Gastroesophageal sphincter (tissue), 4 donors: ENCODE measurements at regions not wholly inside any gene's neighbourhood (a gene's known extent, or its start where the extent isn't known, plus 50 kb on each side); places are given as distances from the start of the nearest gene placed in this dataset.

ENCODE experiments used
- ATAC-seq: fragments of 150-250 bp; one replicate; pipeline ENCODE4 v1.9.1; 2016; ENCODE audit warnings: mild to moderate bottlenecking, moderate library complexity
- H3K27ac ChIP-seq, 4 donors: fragments of 200-600 bp; sonication (generic) in 3 of 4; 1 replicate in 3 of 4; 2 replicates in 1 of 4; pipeline ENCODE4 v1.5.1; 2016 to 2019
- H3K27me3 ChIP-seq: fragments of 200-600 bp; sonication (generic); one replicate; pipeline ENCODE4 v1.5.1; 2019
- H3K36me3 ChIP-seq, 2 donors: fragments of 200-600 bp; sonication (generic); one replicate each; pipeline ENCODE4 v1.5.1; 2019; ENCODE audit warnings: control low read depth in 1 of 2
- H3K4me1 ChIP-seq, 3 donors: fragments of 200-600 bp; sonication (generic); 1 replicate in 2 of 3; 2 replicates in 1 of 3; pipeline ENCODE4 v1.5.1; 2016 to 2019; ENCODE audit warnings: control low read depth in 2 of 3
- H3K4me3 ChIP-seq, 2 donors: fragments of 200-600 bp; sonication (generic); one replicate each; pipeline ENCODE4 v1.5.1; 2019; ENCODE audit warnings: mild to moderate bottlenecking in 1 of 2, moderate library complexity in 1 of 2
- H3K9me3 ChIP-seq, 3 donors: fragments of 200-600 bp; sonication (generic); one replicate each; pipeline ENCODE4 v1.5.1; 2017 to 2019; ENCODE audit warnings: control low read depth in 2 of 3
- EP300 ChIP-seq: sonication (generic); formaldehyde crosslinking; IDR thresholded peaks from one replicate; pipeline ENCODE4 v1.6.1; 2017; ENCODE audit warnings: antibody characterized with exemption, mild to moderate bottlenecking
- POLR2A ChIP-seq, 2 donors: fragments of 450-650 bp; IDR thresholded peaks; one replicate each; pipeline ENCODE4 v1.6.1; 2017; ENCODE audit warnings: antibody characterized with exemption in 2 of 2, mild to moderate bottlenecking in 2 of 2, moderate library complexity in 1 of 2
- POLR2AphosphoS5 ChIP-seq: sonication (generic); formaldehyde crosslinking; IDR thresholded peaks from one replicate; pipeline ENCODE4 v1.6.1; 2017; ENCODE audit warnings: antibody characterized with exemption
- WGBS, 2 donors: methylation state at CpG; one replicate each; pipeline ENCODE4 v1.1.5; 2018; ENCODE audit warnings: low coverage in 1 of 2; 5-methylcytosine and 5-hydroxymethylcytosine counted together
- TF ChIP-seq, protein P1 (sequence below), 4 experiments: fragments of 200-600 bp in 2 of 4; fragments of 450-650 bp in 2 of 4; sonication (generic) in 1 of 4; IDR thresholded peaks; one replicate each; pipeline ENCODE4 v1.5.1; 2017 to 2019; ENCODE audit warnings: antibody characterized with exemption in 4 of 4, mild to moderate bottlenecking in 2 of 4, moderate library complexity in 2 of 4

DNA sequence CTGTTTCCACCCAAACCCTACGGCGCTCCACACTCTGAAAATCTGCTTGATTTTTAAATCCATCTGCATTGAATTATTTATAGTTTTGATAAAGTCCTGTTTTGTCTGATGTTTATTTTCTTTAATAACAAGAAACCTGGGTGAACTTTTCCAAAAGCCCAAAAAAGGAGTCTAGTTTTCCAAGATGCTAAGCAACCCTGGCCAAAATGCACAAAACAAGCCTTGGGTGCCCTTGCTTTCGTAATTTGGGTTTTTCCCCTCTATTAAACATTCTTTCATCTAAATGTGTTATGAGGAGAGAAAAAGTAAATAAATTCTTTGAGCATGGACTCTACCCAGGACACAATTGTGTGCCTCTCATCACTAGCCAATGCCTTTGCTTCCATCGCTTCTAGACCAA, 468.9 kb downstream of the MCTP2 start:
- no peak overlapping the region for H3K27ac ChIP-seq
- WGBS, 2 donors, result 59 to 62% methylated on average over 4 of the region's 4 CpGs
- H3K4me3 ChIP-seq, result no peak overlapping the region
- H3K27me3 ChIP-seq, result no peaks in the 10 kb centered on the region
- no peak for ATAC-seq
- H3K4me1 ChIP-seq, result peaks cover 0 to 9% (median 0%) of the 10 kb centered on the region in 3 donors
- TF ChIP-seq EP300 (no peak), POLR2AphosphoS5 (no peak), POLR2A (IDR thresholded peaks at IDR 0.05) (no peak)
- TF ChIP-seq, protein P1, sequence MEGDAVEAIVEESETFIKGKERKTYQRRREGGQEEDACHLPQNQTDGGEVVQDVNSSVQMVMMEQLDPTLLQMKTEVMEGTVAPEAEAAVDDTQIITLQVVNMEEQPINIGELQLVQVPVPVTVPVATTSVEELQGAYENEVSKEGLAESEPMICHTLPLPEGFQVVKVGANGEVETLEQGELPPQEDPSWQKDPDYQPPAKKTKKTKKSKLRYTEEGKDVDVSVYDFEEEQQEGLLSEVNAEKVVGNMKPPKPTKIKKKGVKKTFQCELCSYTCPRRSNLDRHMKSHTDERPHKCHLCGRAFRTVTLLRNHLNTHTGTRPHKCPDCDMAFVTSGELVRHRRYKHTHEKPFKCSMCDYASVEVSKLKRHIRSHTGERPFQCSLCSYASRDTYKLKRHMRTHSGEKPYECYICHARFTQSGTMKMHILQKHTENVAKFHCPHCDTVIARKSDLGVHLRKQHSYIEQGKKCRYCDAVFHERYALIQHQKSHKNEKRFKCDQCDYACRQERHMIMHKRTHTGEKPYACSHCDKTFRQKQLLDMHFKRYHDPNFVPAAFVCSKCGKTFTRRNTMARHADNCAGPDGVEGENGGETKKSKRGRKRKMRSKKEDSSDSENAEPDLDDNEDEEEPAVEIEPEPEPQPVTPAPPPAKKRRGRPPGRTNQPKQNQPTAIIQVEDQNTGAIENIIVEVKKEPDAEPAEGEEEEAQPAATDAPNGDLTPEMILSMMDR (IDR thresholded peaks at IDR 0.05), result no peak
- H3K9me3 ChIP-seq, result no peaks in the 10 kb centered on the region
- no peaks in the 10 kb centered on the region for H3K36me3 ChIP-seq

DNA sequence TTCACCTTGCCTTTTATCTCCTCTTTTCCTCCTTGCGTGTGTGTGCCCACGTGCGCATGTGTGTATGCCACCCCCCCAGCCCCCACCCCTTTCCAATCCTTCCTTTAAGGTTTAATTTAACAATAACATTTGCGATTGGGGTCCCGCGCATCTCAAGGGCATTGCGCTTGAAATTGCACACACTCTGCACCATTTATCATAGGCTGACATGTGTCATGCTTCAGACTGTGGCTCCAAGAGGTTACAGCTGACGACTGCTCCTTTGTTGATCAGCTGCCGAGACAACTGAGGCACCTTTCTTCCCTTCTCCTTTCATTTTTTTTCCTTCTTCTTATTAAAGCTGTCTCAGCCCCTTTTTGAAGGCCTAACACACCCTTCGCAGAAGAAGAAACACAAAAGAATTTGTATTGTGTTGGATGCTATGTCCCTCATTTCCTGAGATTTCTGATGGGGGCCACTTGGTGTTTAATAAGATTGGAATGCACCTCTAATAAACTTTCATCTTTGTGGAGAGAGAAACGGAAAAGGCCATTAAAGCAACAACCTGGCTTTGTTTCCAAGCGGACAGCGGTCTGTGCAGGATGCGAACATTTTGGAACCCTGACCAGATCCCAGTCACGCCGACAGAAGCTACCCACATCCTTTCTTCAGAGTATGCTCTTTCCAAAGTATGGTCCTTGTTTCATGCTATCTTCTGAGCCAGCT, 470.1 kb downstream of the MCTP2 start:
- Histone ChIP-seq H3K36me3 (no peaks in the 10 kb centered on the region), H3K4me3 (no peak overlapping the region), H3K4me1 (peaks cover 0 to 9% (median 0%) of the 10 kb centered on the region in 3 donors), H3K27me3 (no peaks in the 10 kb centered on the region), H3K27ac (no peak overlapping the region), H3K9me3 (no peaks in the 10 kb centered on the region)
- no peak for ATAC-seq
- TF ChIP-seq POLR2A (IDR thresholded peaks at IDR 0.05) (no peak), POLR2AphosphoS5 (no peak), EP300 (no peak)
- TF ChIP-seq, protein P1 (IDR thresholded peaks at IDR 0.05), result no peak
- WGBS, 2 donors, result 82 to 87% methylated on average over 10 to 16 of the region's 16 CpGs

DNA sequence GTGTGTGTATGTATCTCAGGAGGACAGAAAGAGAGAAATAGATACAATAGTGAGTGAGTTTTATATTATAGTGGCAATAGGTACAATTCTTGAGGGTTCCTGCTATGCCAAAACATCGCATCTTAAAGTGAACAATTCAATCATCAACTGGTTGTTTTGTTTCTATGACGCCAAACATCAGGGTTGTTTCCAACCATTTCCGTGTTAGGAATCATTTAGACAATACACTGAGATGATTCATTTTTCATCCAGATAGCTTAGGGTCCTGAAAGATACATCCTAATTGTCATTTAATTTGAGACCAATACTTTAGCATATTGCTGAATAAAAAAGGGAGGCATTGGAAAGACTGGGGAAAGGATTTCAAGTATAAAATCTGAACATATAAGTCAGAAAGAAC, 472.2 kb downstream of the MCTP2 start:
- no peak overlapping the region for H3K4me3 ChIP-seq
- H3K9me3 ChIP-seq, result no peaks in the 10 kb centered on the region
- H3K4me1 ChIP-seq, result peaks cover 0 to 9% (median 0%) of the 10 kb centered on the region in 3 donors
- H3K27me3 ChIP-seq, result no peaks in the 10 kb centered on the region
- H3K36me3 ChIP-seq, result no peaks in the 10 kb centered on the region
- no peak overlapping the region for H3K27ac ChIP-seq
- WGBS, 2 donors, result 48 to 49% methylated on average over 3 of the region's 3 CpGs
- no peak for TF ChIP-seq POLR2A (IDR thresholded peaks at IDR 0.05)
- TF ChIP-seq EP300, result no peak
- no peak for TF ChIP-seq POLR2AphosphoS5
- TF ChIP-seq, protein P1 (IDR thresholded peaks at IDR 0.05), result no peak
- no peak for ATAC-seq

DNA sequence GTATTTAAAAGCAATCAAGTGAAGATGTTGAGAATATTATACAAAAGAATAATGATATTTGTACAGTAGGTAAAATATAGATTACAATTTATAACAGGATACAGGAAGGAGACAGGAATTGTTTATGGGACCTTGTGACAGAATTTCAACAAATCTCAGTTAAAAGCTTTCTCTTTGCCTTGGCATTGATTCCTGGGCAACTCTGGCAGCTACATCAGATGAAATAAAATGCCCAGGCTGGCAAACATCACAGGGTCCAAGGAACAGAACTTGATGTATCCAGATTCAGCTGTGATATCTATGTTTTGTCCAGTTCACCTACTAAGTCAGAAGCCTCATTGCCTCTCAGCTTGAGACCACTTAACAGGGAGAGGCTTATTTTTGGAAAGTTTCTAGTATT, 473.1 kb downstream of the MCTP2 start:
- no peak for ATAC-seq
- peaks cover 0 to 9% (median 0%) of the 10 kb centered on the region in 3 donors for H3K4me1 ChIP-seq
- no peaks in the 10 kb centered on the region for H3K9me3 ChIP-seq
- no peak overlapping the region for H3K4me3 ChIP-seq
- H3K27me3 ChIP-seq, result no peaks in the 10 kb centered on the region
- no peaks in the 10 kb centered on the region for H3K36me3 ChIP-seq
- H3K27ac ChIP-seq, result no peak overlapping the region
- TF ChIP-seq POLR2A (IDR thresholded peaks at IDR 0.05), result no peak
- TF ChIP-seq POLR2AphosphoS5, result no peak
- TF ChIP-seq, protein P1 (IDR thresholded peaks at IDR 0.05), result no peak
- no peak for TF ChIP-seq EP300

DNA sequence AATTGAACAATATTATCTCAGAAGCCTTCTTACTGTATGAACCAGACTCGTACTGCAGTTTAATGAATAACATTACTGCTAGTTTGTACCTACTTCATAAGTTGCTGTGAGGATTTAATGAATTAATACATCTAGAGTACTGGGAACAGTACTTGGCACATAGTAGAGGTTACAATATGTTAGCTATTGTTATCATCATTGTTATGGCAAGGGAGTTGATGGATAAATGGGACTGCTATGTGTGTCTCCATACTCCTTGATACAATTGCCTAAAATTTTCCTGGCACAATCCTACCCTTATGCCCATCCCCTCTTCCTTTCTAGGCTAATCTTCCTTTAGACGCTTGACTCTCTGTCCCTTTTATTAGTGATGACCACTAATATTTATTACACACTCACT, 473.6 kb downstream of the MCTP2 start:
- Histone ChIP-seq H3K27me3 (no peaks in the 10 kb centered on the region), H3K9me3 (no peaks in the 10 kb centered on the region), H3K4me3 (no peak overlapping the region), H3K4me1 (peaks cover 0 to 9% (median 0%) of the 10 kb centered on the region in 3 donors), H3K27ac (no peak overlapping the region), H3K36me3 (no peaks in the 10 kb centered on the region)
- TF ChIP-seq POLR2A (IDR thresholded peaks at IDR 0.05) (no peak), POLR2AphosphoS5 (no peak), EP300 (no peak)
- TF ChIP-seq, protein P1 (IDR thresholded peaks at IDR 0.05), result no peak
- no peak for ATAC-seq
- WGBS, 2 donors, result 45 to 72% methylated on average over 2 of the region's 2 CpGs
